SK-N-SH treated with all-trans-retinoic acid at 6 μM for 48 hours (cell line): ENCODE measurements at regions not wholly inside any gene's neighbourhood (a gene's known extent, or its start where the extent isn't known, plus 50 kb on each side); places are given as distances from the start of the nearest gene placed in this dataset.

Experiments used
- ATAC-seq: fragments of 200-7000 bp; cut with Tn5 transposase; 3 replicates; pipeline ENCODE4 v1.9.1; 2020; ENCODE audit warnings: mild to moderate bottlenecking, moderate library complexity
- ARNTL ChIP-seq: fragments of 450-650 bp; formaldehyde crosslinking; IDR thresholded peaks from 2 replicates; pipeline ENCODE4 v1.5.0; 2020; ENCODE audit warnings: low read depth, mild to moderate bottlenecking, moderate library complexity, borderline replicate concordance
- BACH2 ChIP-seq: fragments of 250-450 bp; sonication (Bioruptor Pico); IDR thresholded peaks from 2 replicates; pipeline ENCODE4 v1.9.0; 2021; ENCODE audit warnings: mild to moderate bottlenecking, borderline replicate concordance
- CSDC2 ChIP-seq: fragments of 250-450 bp; sonication (Bioruptor Pico); IDR thresholded peaks from 2 replicates; pipeline ENCODE4 v1.5.0; 2020; ENCODE audit warnings: mild to moderate bottlenecking, moderate library complexity
- CSRNP3 ChIP-seq: fragments of 250-450 bp; sonication (Bioruptor Pico); IDR thresholded peaks from 2 replicates; pipeline ENCODE4 v1.5.1; 2021; ENCODE audit warnings: mild to moderate bottlenecking, moderate library complexity
- ESRRG ChIP-seq: fragments of 250-450 bp; sonication (Bioruptor Pico); IDR thresholded peaks from 2 replicates; pipeline ENCODE4 v1.6.1; 2021; ENCODE audit warnings: mild to moderate bottlenecking
- ISL1 ChIP-seq: fragments of 250-450 bp; sonication (Bioruptor Pico); IDR thresholded peaks from 2 replicates; pipeline ENCODE4 v2.1.2; 2022; ENCODE audit warnings: mild to moderate bottlenecking, moderate library complexity
- OSR1 ChIP-seq: fragments of 250-450 bp; sonication (Bioruptor Pico); IDR thresholded peaks from 2 replicates; pipeline ENCODE4 v1.8.0; 2022; ENCODE audit warnings: moderate library complexity, mild to moderate bottlenecking, inconsistent platforms
- PATZ1 ChIP-seq: fragments of 250-450 bp; sonication (Bioruptor Pico); IDR thresholded peaks from 2 replicates; pipeline ENCODE4 v1.8.0; 2020; ENCODE audit warnings: mild to moderate bottlenecking, moderate library complexity, borderline replicate concordance
- POU6F1 ChIP-seq: fragments of 250-450 bp; sonication (Bioruptor Pico); IDR thresholded peaks from 2 replicates; pipeline ENCODE4 v1.8.0; 2021; ENCODE audit warnings: low read depth, mild to moderate bottlenecking, moderate library complexity, borderline replicate concordance
- PPARA ChIP-seq: fragments of 250-450 bp; sonication (Bioruptor Pico); IDR thresholded peaks from 2 replicates; pipeline ENCODE4 v1.5.0; 2020; ENCODE audit warnings: mild to moderate bottlenecking, borderline replicate concordance
- RARB ChIP-seq: fragments of 250-450 bp; sonication (Bioruptor Pico); IDR thresholded peaks from 2 replicates; pipeline ENCODE4 v1.8.0; 2021; ENCODE audit warnings: mild to moderate bottlenecking, moderate library complexity
- SNAI2 ChIP-seq: fragments of 250-450 bp; sonication (Bioruptor Pico); IDR thresholded peaks from 2 replicates; pipeline ENCODE4 v1.5.0; 2020; ENCODE audit warnings: mild to moderate bottlenecking, moderate library complexity
- TCF4 ChIP-seq: fragments of 250-450 bp; sonication (Bioruptor Pico); IDR thresholded peaks from 2 replicates; pipeline ENCODE4 v1.8.0; 2021; ENCODE audit warnings: mild to moderate bottlenecking, moderate library complexity, borderline replicate concordance
- TSHZ2 ChIP-seq: fragments of 250-450 bp; sonication (Bioruptor Pico); IDR thresholded peaks from 2 replicates; pipeline ENCODE4 v1.5.0; 2020; ENCODE audit warnings: mild to moderate bottlenecking, moderate library complexity
- ZC3H10 ChIP-seq: fragments of 250-450 bp; sonication (Bioruptor Pico); IDR thresholded peaks from 2 replicates; pipeline ENCODE4 v1.5.1; 2021; ENCODE audit warnings: mild to moderate bottlenecking, moderate library complexity
- ZFP3 ChIP-seq: fragments of 250-450 bp; sonication (Bioruptor Pico); IDR thresholded peaks from 2 replicates; pipeline ENCODE4 v1.5.0; 2020; ENCODE audit warnings: mild to moderate bottlenecking, moderate library complexity
- ZFP30 ChIP-seq: fragments of 450-650 bp; formaldehyde crosslinking; IDR thresholded peaks from 2 replicates; pipeline ENCODE4 v1.5.0; 2022; ENCODE audit warnings: mild to moderate bottlenecking, moderate library complexity
- ZNF565 ChIP-seq: fragments of 450-650 bp; formaldehyde crosslinking; conservative IDR thresholded peaks from 2 replicates; pipeline ENCODE4 v1.5.0; 2020; ENCODE audit warnings: low read depth, mild to moderate bottlenecking, moderate library complexity
- ZNF70 ChIP-seq: fragments of 450-650 bp; formaldehyde crosslinking; IDR thresholded peaks from 2 replicates; pipeline ENCODE4 v1.5.0; 2020; ENCODE audit warnings: mild to moderate bottlenecking, moderate library complexity
- ZNF8 ChIP-seq: fragments of 450-650 bp; formaldehyde crosslinking; IDR thresholded peaks from 2 replicates; pipeline ENCODE4 v1.5.0; 2020; ENCODE audit warnings: mild to moderate bottlenecking, moderate library complexity
- TF ChIP-seq, protein P1 (sequence below): fragments of 250-450 bp; sonication (Bioruptor Pico); IDR thresholded peaks from 2 replicates; pipeline ENCODE4 v1.5.1; 2020; ENCODE audit warnings: low read depth, mild to moderate bottlenecking, moderate library complexity

GRCh38 chr9:78778861-78779374 is 482.0 kb downstream of the PSAT1 start:
- ATAC-seq: no peak
- no peak for TF ChIP-seq TSHZ2 (CRISPR knock-in tag)
- TF ChIP-seq BACH2 (CRISPR knock-in tag): no peak
- TF ChIP-seq ZNF70 (CRISPR knock-in tag): no peak
- no peak for TF ChIP-seq ISL1 (CRISPR knock-in tag)
- TF ChIP-seq CSRNP3 (CRISPR knock-in tag): no peak
- no peak for TF ChIP-seq POU6F1 (CRISPR knock-in tag)
- TF ChIP-seq ARNTL (CRISPR knock-in tag): no peak
- TF ChIP-seq, protein P1, sequence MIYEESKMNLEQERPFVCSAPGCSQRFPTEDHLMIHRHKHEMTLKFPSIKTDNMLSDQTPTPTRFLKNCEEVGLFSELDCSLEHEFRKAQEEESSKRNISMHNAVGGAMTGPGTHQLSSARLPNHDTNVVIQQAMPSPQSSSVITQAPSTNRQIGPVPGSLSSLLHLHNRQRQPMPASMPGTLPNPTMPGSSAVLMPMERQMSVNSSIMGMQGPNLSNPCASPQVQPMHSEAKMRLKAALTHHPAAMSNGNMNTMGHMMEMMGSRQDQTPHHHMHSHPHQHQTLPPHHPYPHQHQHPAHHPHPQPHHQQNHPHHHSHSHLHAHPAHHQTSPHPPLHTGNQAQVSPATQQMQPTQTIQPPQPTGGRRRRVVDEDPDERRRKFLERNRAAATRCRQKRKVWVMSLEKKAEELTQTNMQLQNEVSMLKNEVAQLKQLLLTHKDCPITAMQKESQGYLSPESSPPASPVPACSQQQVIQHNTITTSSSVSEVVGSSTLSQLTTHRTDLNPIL: no peak

- TF ChIP-seq ZFP30: no peak
- TF ChIP-seq OSR1: no peak
- TF ChIP-seq ZFP3: no peak
- no peak for TF ChIP-seq ZNF565 (CRISPR knock-in tag)
- TF ChIP-seq ZNF70 (CRISPR knock-in tag): no peak
- TF ChIP-seq PPARA (CRISPR knock-in tag): no peak
- TF ChIP-seq CSRNP3 (CRISPR knock-in tag): no peak
- ATAC-seq: no peak
These were observed 484.8 kb downstream of the PSAT1 start for GRCh38 chr9:78781681-78782080.

DNA sequence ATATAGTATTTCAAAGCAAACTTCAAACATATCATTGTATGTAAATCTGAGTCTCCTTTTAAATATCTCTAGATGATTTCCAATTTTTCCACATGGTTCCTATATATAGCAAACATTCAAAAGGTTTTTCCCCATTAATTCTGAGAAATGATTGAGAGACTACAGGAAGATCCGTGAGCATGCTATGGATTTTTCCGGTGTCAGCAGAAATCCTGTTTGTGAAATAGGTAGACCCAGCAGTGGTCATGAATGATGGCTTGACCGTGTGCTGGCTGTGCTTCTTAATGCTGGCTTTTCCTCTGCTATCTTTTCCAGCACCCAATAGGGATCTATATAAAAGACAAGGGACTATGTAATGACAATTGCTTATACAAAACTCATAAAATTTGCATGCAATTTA is 485.3 kb downstream of the PSAT1 start:
- no peak for ATAC-seq
- TF ChIP-seq OSR1: no peak
- no peak for TF ChIP-seq BACH2 (CRISPR knock-in tag)
- no peak for TF ChIP-seq POU6F1 (CRISPR knock-in tag)
- TF ChIP-seq ZFP30: no peak
- TF ChIP-seq SNAI2 (CRISPR knock-in tag): no peak
- no peak for TF ChIP-seq ISL1 (CRISPR knock-in tag)
- no peak for TF ChIP-seq ZNF8
- no peak for TF ChIP-seq ARNTL (CRISPR knock-in tag)
- TF ChIP-seq RARB (CRISPR knock-in tag): no peak
- TF ChIP-seq TCF4 (CRISPR knock-in tag): no peak
- no peak for TF ChIP-seq ZC3H10 (CRISPR knock-in tag)
- no peak for TF ChIP-seq ZNF70 (CRISPR knock-in tag)
- no peak for TF ChIP-seq PPARA (CRISPR knock-in tag)
- TF ChIP-seq, protein P1: no peak
- no peak for TF ChIP-seq PATZ1 (CRISPR knock-in tag)
- TF ChIP-seq ESRRG: no peak
- no peak for TF ChIP-seq CSDC2 (CRISPR knock-in tag)
- TF ChIP-seq ZFP3: no peak
